Neural progenitor cell (in vitro differentiated cells): ENCODE measurements at regions not wholly inside any gene's neighbourhood (a gene's known extent, or its start where the extent isn't known, plus 50 kb on each side); places are given as distances from the start of the nearest gene placed in this dataset.

Source experiments
- DNase-seq: peaks from one replicate; pipeline ENCODE4 v3.0.0-alpha.2; 2016; ENCODE audit warnings: low spot score
- H2AFZ ChIP-seq: fragments of 200-600 bp; sonication (generic); replicated peaks from 2 replicates; pipeline ENCODE4 v1.6.1; 2016; ENCODE audit warnings: antibody characterized with exemption
- H3F3A ChIP-seq: fragments of 200-600 bp; sonication (generic); 2 replicates; pipeline ENCODE4 v1.6.1; 2016; ENCODE audit warnings: antibody characterized with exemption, low read depth
- H3K27ac ChIP-seq: fragments of 200-600 bp; sonication (generic); 2 replicates; pipeline ENCODE4 v1.5.1; 2016; ENCODE audit warnings: mild to moderate bottlenecking
- H3K27me3 ChIP-seq: fragments of 200-600 bp; sonication (generic); 2 replicates; pipeline ENCODE4 v1.6.1; 2016; ENCODE audit warnings: mild to moderate bottlenecking, moderate library complexity
- H3K36me3 ChIP-seq: fragments of 200-600 bp; sonication (generic); 2 replicates; pipeline ENCODE4 v1.5.1; 2016
- H3K4me1 ChIP-seq: fragments of 200-600 bp; sonication (generic); 2 replicates; pipeline ENCODE4 v1.6.1; 2016; ENCODE audit warnings: mixed run types
- H3K4me2 ChIP-seq: fragments of 200-600 bp; sonication (generic); 2 replicates; pipeline ENCODE4 v1.6.1; 2016
- H3K4me3 ChIP-seq: fragments of 200-600 bp; sonication (generic); 2 replicates; pipeline ENCODE4 v1.5.1; 2016
- H3K79me2 ChIP-seq: fragments of 200-600 bp; sonication (generic); 2 replicates; pipeline ENCODE4 v1.6.1; 2016; ENCODE audit warnings: low read depth
- H3K9ac ChIP-seq: fragments of 200-600 bp; sonication (generic); 2 replicates; pipeline ENCODE4 v1.6.1; 2016
- H3K9me3 ChIP-seq: fragments of 200-600 bp; sonication (generic); 2 replicates; pipeline ENCODE4 v1.5.1; 2016; ENCODE audit warnings: low read depth
- H4K20me1 ChIP-seq: fragments of 200-600 bp; sonication (generic); 2 replicates; pipeline ENCODE4 v1.6.1; 2016; ENCODE audit warnings: low read depth
- H3K27ac Mint-ChIP-seq: 3 replicates; pipeline ENCODE4 v1.8.0; 2021; ENCODE audit warnings: mixed read lengths
- H3K27me3 Mint-ChIP-seq: 2 replicates; pipeline ENCODE4 v1.8.0; 2022; ENCODE audit warnings: low read depth, mild to moderate bottlenecking, inconsistent platforms, moderate library complexity, mixed read lengths; ENCODE audit not compliant: insufficient read depth
- H3K36me3 Mint-ChIP-seq: 3 replicates; pipeline ENCODE4 v1.8.0; 2021; ENCODE audit warnings: mixed read lengths
- H3K4me1 Mint-ChIP-seq: 3 replicates; pipeline ENCODE4 v1.8.0; 2021; ENCODE audit warnings: mixed read lengths
- H3K4me3 Mint-ChIP-seq: 3 replicates; pipeline ENCODE4 v1.8.0; 2021; ENCODE audit warnings: mild to moderate bottlenecking, moderate library complexity, mixed read lengths
- H3K9me3 Mint-ChIP-seq: 3 replicates; pipeline ENCODE4 v1.8.0; 2020; ENCODE audit warnings: mixed read lengths
- CTCF ChIP-seq: fragments of 200-600 bp; sonication (generic); IDR thresholded peaks from 2 replicates; pipeline ENCODE4 v1.5.1; 2017; ENCODE audit warnings: antibody characterized with exemption, mild to moderate bottlenecking
- EZH2 ChIP-seq: fragments of 200-600 bp; sonication (generic); IDR thresholded peaks from 2 replicates; pipeline ENCODE4 v1.6.1; 2017; ENCODE audit warnings: antibody characterized with exemption, mild to moderate bottlenecking, moderate library complexity
- EZH2phosphoT487 ChIP-seq: fragments of 200-600 bp; sonication (generic); IDR thresholded peaks from 2 replicates; pipeline ENCODE4 v1.6.1; 2017; ENCODE audit warnings: antibody characterized with exemption

GRCh38 chr2:43044093-43044681 is 182.2 kb downstream of the ZFP36L2 start:
- TF ChIP-seq CTCF (no peak), EZH2 (no peak), EZH2phosphoT487 (no peak)
- H2AFZ ChIP-seq = no peak overlapping the region

GRCh38 chr2:43043553-43043870 is 182.9 kb downstream of the ZFP36L2 start:
- peak overlapping the region; percentile 94 for H3K27ac Mint-ChIP-seq
- peaks cover 39% of the 10 kb centered on the region for H3K4me1 ChIP-seq

More at GRCh38 chr2:43044093-43044681, 182.2 kb downstream of the ZFP36L2 start:
- H3K36me3 Mint-ChIP-seq = no peaks in the 10 kb centered on the region
- peaks cover 67% of the 10 kb centered on the region for H3K4me1 Mint-ChIP-seq
- peak overlapping the region; percentile 18 for H3K27ac Mint-ChIP-seq
- H3K9ac ChIP-seq = no peak overlapping the region
- H3K4me3 Mint-ChIP-seq = no peak overlapping the region
- no peak for DNase-seq
- H3K27me3 ChIP-seq = no peaks in the 10 kb centered on the region
- peaks cover 39% of the 10 kb centered on the region for H3K4me1 ChIP-seq
- H3K9me3 ChIP-seq = no peaks in the 10 kb centered on the region
- no peaks in the 10 kb centered on the region for H3K79me2 ChIP-seq
- H3K4me2 ChIP-seq = no peak overlapping the region
- no peaks in the 10 kb centered on the region for H3K9me3 Mint-ChIP-seq
- H3K27ac ChIP-seq = peak overlapping the region; percentile 53
- H3K4me3 ChIP-seq = no peak overlapping the region
- peaks cover 7% of the 10 kb centered on the region for H3F3A ChIP-seq
- no peaks in the 10 kb centered on the region for H4K20me1 ChIP-seq
- H3K27me3 Mint-ChIP-seq = peaks cover 11% of the 10 kb centered on the region
- no peaks in the 10 kb centered on the region for H3K36me3 ChIP-seq

GRCh38 chr2:43041661-43042360 is 184.6 kb downstream of the ZFP36L2 start:
- peak overlapping the region; percentile 8 for H3K4me2 ChIP-seq
- TF ChIP-seq EZH2 (no peak), EZH2phosphoT487 (no peak), CTCF (no peak)
- peak; percentile 68 for DNase-seq
- no peaks in the 10 kb centered on the region for H3K79me2 ChIP-seq
- H2AFZ ChIP-seq = peak overlapping the region; percentile 52
- peaks cover 31% of the 10 kb centered on the region for H3K4me1 ChIP-seq
- peaks cover 7% of the 10 kb centered on the region for H3F3A ChIP-seq
- H3K4me3 ChIP-seq = no peak overlapping the region
- H3K9me3 ChIP-seq = no peaks in the 10 kb centered on the region
- H3K27ac ChIP-seq = no peak overlapping the region
- Mint-ChIP-seq H3K4me1 (peaks cover 63% of the 10 kb centered on the region), H3K36me3 (no peaks in the 10 kb centered on the region), H3K9me3 (no peaks in the 10 kb centered on the region), H3K27me3 (peaks cover 5% of the 10 kb centered on the region), H3K27ac (peak overlapping the region; percentile 54), H3K4me3 (no peak overlapping the region)
- no peaks in the 10 kb centered on the region for H4K20me1 ChIP-seq
- H3K36me3 ChIP-seq = no peaks in the 10 kb centered on the region
- no peaks in the 10 kb centered on the region for H3K27me3 ChIP-seq
- H3K9ac ChIP-seq = no peak overlapping the region

More at GRCh38 chr2:43043553-43043870, 182.9 kb downstream of the ZFP36L2 start:
- TF ChIP-seq CTCF (no peak), EZH2phosphoT487 (no peak), EZH2 (no peak)
- no peaks in the 10 kb centered on the region for H3K27me3 ChIP-seq
- H3K9me3 Mint-ChIP-seq = no peaks in the 10 kb centered on the region
- no peaks in the 10 kb centered on the region for H3K36me3 ChIP-seq
- no peaks in the 10 kb centered on the region for H3K79me2 ChIP-seq
- peaks cover 7% of the 10 kb centered on the region for H3F3A ChIP-seq
- peak overlapping the region; percentile 53 for H3K27ac ChIP-seq
- no peak overlapping the region for H3K4me3 ChIP-seq
- no peaks in the 10 kb centered on the region for H3K9me3 ChIP-seq
- H4K20me1 ChIP-seq = no peaks in the 10 kb centered on the region
- H2AFZ ChIP-seq = no peak overlapping the region
- H3K9ac ChIP-seq = no peak overlapping the region
- no peak overlapping the region for H3K4me3 Mint-ChIP-seq
- no peaks in the 10 kb centered on the region for H3K36me3 Mint-ChIP-seq
- peaks cover 11% of the 10 kb centered on the region for H3K27me3 Mint-ChIP-seq
- H3K4me1 Mint-ChIP-seq = peaks cover 67% of the 10 kb centered on the region
- H3K4me2 ChIP-seq = no peak overlapping the region
- DNase-seq = no peak
